Natural killer cell treated with Interleukin-12 subunit alpha and Interleukin-12 subunit beta and Interleukin-15 and Interleukin-18, amount 100 ng/mL, for 72 hours (primary cell): ENCODE measurements at regions not wholly inside any gene's neighbourhood (a gene's known extent, or its start where the extent isn't known, plus 50 kb on each side); places are given as distances from the start of the nearest gene placed in this dataset.

Experiments
- ATAC-seq, 2 donors: fragments of 150-1000 bp; cut with Tn5 transposase in 1 of 2; sonication (Bioruptor Pico), chemical (Tn5 transposase) in 1 of 2; 2 replicates each; pipeline ENCODE4 v1.10.0; 2021
- DNase-seq: peaks from one replicate; pipeline ENCODE4 v3.0.0; 2022; ENCODE audit warnings: low spot score
- H3K27ac Mint-ChIP-seq, 2 donors: 1 replicate in 1 of 2; 2 replicates in 1 of 2; pipeline ENCODE4 v1.8.0; 2022; ENCODE audit warnings: mixed read lengths in 2 of 2, mild to moderate bottlenecking in 1 of 2, moderate library complexity in 1 of 2
- H3K27me3 Mint-ChIP-seq, 2 donors: 1 replicate in 1 of 2; 2 replicates in 1 of 2; pipeline ENCODE4 v1.8.0; 2022; ENCODE audit warnings: mixed read lengths in 2 of 2
- H3K36me3 Mint-ChIP-seq: one replicate; pipeline ENCODE4 v1.8.0; 2022; ENCODE audit warnings: mixed read lengths
- H3K4me1 Mint-ChIP-seq, 2 donors: 1 replicate in 1 of 2; 2 replicates in 1 of 2; pipeline ENCODE4 v1.8.0; 2022; ENCODE audit warnings: low read depth in 2 of 2, mixed read lengths in 2 of 2, mild to moderate bottlenecking in 1 of 2
- H3K4me3 Mint-ChIP-seq: one replicate; pipeline ENCODE4 v1.8.0; 2022; ENCODE audit warnings: mixed read lengths
- H3K9me3 Mint-ChIP-seq: 2 replicates; pipeline ENCODE4 v1.8.0; 2022; ENCODE audit warnings: mixed read lengths

GRCh38 chr9:95746408-95747180 is 128.9 kb upstream of the ERCC6L2 start:
- Mint-ChIP-seq H3K4me3 (no peak overlapping the region), H3K27me3 (peaks cover 20 to 30% of the 10 kb centered on the region in 2 donors), H3K4me1 (peaks cover 5 to 8% of the 10 kb centered on the region in 2 donors), H3K9me3 (no peaks in the 10 kb centered on the region), H3K36me3 (no peaks in the 10 kb centered on the region), H3K27ac (no peak overlapping the region)
- ATAC-seq = no peak
- no peak for DNase-seq

- H3K27ac Mint-ChIP-seq = no peak overlapping the region
- no peak overlapping the region for H3K4me3 Mint-ChIP-seq
- no peaks in the 10 kb centered on the region for H3K9me3 Mint-ChIP-seq
- peaks cover 5 to 11% of the 10 kb centered on the region in 2 donors for H3K4me1 Mint-ChIP-seq
- DNase-seq = no peak
- peaks cover 14 to 23% of the 10 kb centered on the region in 2 donors for H3K27me3 Mint-ChIP-seq
- ATAC-seq = no peak
- no peaks in the 10 kb centered on the region for H3K36me3 Mint-ChIP-seq
These were observed 132.7 kb upstream of the ERCC6L2 start for GRCh38 chr9:95742821-95743220.

- Mint-ChIP-seq H3K27ac (peak overlapping the region in 1 of 2 donors; percentile 46), H3K36me3 (no peaks in the 10 kb centered on the region), H3K9me3 (no peaks in the 10 kb centered on the region), H3K4me1 (peaks cover 5 to 11% of the 10 kb centered on the region in 2 donors), H3K27me3 (peaks cover 14 to 23% of the 10 kb centered on the region in 2 donors), H3K4me3 (no peak overlapping the region)
- ATAC-seq (no peak), DNase-seq (no peak)
These were observed 133.9 kb upstream of the ERCC6L2 start for GRCh38 chr9:95741631-95742030.

GRCh38 chr9:95740217-95741004 is 135.1 kb upstream of the ERCC6L2 start:
- Mint-ChIP-seq H3K4me3 (peak overlapping the region; percentile 18), H3K36me3 (no peaks in the 10 kb centered on the region), H3K4me1 (peaks cover 5 to 11% of the 10 kb centered on the region in 2 donors), H3K9me3 (no peaks in the 10 kb centered on the region), H3K27me3 (peaks cover 14 to 22% of the 10 kb centered on the region in 2 donors), H3K27ac (no peak overlapping the region)
- ATAC-seq (peak in 1 of 2 donors; percentile 61), DNase-seq (no peak)

- Mint-ChIP-seq H3K27ac (no peak overlapping the region), H3K27me3 (peaks cover 18 to 22% of the 10 kb centered on the region in 2 donors), H3K9me3 (no peaks in the 10 kb centered on the region), H3K36me3 (no peaks in the 10 kb centered on the region), H3K4me3 (no peak overlapping the region), H3K4me1 (peaks cover 5 to 11% of the 10 kb centered on the region in 2 donors)
- no peak for DNase-seq
- no peak for ATAC-seq
These were observed 137.1 kb upstream of the ERCC6L2 start for GRCh38 chr9:95738438-95738837.

GRCh38 chr9:95736891-95737522 is 138.5 kb upstream of the ERCC6L2 start:
- Mint-ChIP-seq H3K4me3 (no peak overlapping the region), H3K4me1 (peaks cover 5 to 11% of the 10 kb centered on the region in 2 donors), H3K36me3 (no peaks in the 10 kb centered on the region), H3K27me3 (peaks cover 16% of the 10 kb centered on the region in 2 donors), H3K27ac (no peak overlapping the region), H3K9me3 (no peaks in the 10 kb centered on the region)
- ATAC-seq = no peak
- no peak for DNase-seq

GRCh38 chr9:95736370-95736769 is 139.1 kb upstream of the ERCC6L2 start:
- ATAC-seq (no peak), DNase-seq (no peak)
- H3K36me3 Mint-ChIP-seq = no peaks in the 10 kb centered on the region
- H3K27ac Mint-ChIP-seq = peak overlapping the region in 1 of 2 donors; percentile 7
- H3K4me1 Mint-ChIP-seq = peaks cover 5 to 11% of the 10 kb centered on the region in 2 donors
- H3K27me3 Mint-ChIP-seq = peaks cover 18% of the 10 kb centered on the region in 2 donors
- no peaks in the 10 kb centered on the region for H3K9me3 Mint-ChIP-seq
- no peak overlapping the region for H3K4me3 Mint-ChIP-seq

GRCh38 chr9:95735701-95736100 is 139.8 kb upstream of the ERCC6L2 start:
- no peak for DNase-seq
- Mint-ChIP-seq H3K9me3 (no peaks in the 10 kb centered on the region), H3K36me3 (no peaks in the 10 kb centered on the region), H3K4me3 (no peak overlapping the region), H3K4me1 (peaks cover 2 to 8% of the 10 kb centered on the region in 2 donors), H3K27ac (peak overlapping the region in 1 of 2 donors; percentile 7), H3K27me3 (peaks cover 18 to 22% of the 10 kb centered on the region in 2 donors)
- ATAC-seq = no peak

GRCh38 chr9:95733741-95734666 is 141.5 kb upstream of the ERCC6L2 start:
- Mint-ChIP-seq H3K4me1 (no peaks in the 10 kb centered on the region), H3K27me3 (peaks cover 18 to 19% of the 10 kb centered on the region in 2 donors), H3K27ac (no peak overlapping the region), H3K4me3 (no peak overlapping the region), H3K9me3 (no peaks in the 10 kb centered on the region), H3K36me3 (no peaks in the 10 kb centered on the region)
- DNase-seq (no peak), ATAC-seq (no peak)

- no peak for ATAC-seq
- no peaks in the 10 kb centered on the region for H3K9me3 Mint-ChIP-seq
- peaks cover 18 to 23% of the 10 kb centered on the region in 2 donors for H3K27me3 Mint-ChIP-seq
- H3K4me1 Mint-ChIP-seq = peaks cover 0 to 3% of the 10 kb centered on the region in 2 donors
- H3K36me3 Mint-ChIP-seq = no peaks in the 10 kb centered on the region
- DNase-seq = no peak
- H3K4me3 Mint-ChIP-seq = no peak overlapping the region
- no peak overlapping the region for H3K27ac Mint-ChIP-seq
These were observed 142.4 kb upstream of the ERCC6L2 start for GRCh38 chr9:95732802-95733688.

- Mint-ChIP-seq H3K9me3 (no peaks in the 10 kb centered on the region), H3K4me3 (no peak overlapping the region), H3K36me3 (no peaks in the 10 kb centered on the region), H3K27ac (peak overlapping the region in 1 of 2 donors; percentile 3), H3K4me1 (peaks cover 7 to 8% of the 10 kb centered on the region in 2 donors), H3K27me3 (peaks cover 18 to 23% of the 10 kb centered on the region in 2 donors)
- DNase-seq (no peak), ATAC-seq (no peak)
These were observed 143.6 kb upstream of the ERCC6L2 start for GRCh38 chr9:95731876-95732275.

- no peak overlapping the region for H3K27ac Mint-ChIP-seq
- H3K27me3 Mint-ChIP-seq = peaks cover 8 to 14% of the 10 kb centered on the region in 2 donors
- ATAC-seq (no peak), DNase-seq (no peak)
- H3K4me3 Mint-ChIP-seq = no peak overlapping the region
- H3K9me3 Mint-ChIP-seq = peaks cover 3% of the 10 kb centered on the region
- peaks cover 9% of the 10 kb centered on the region for H3K36me3 Mint-ChIP-seq
- peaks cover 23 to 25% of the 10 kb centered on the region in 2 donors for H3K4me1 Mint-ChIP-seq
These were observed 145.7 kb upstream of the ERCC6L2 start for GRCh38 chr9:95729669-95730368.
